HG03439 (cell line): ENCODE measurements at regions not wholly inside any gene's neighbourhood (a gene's known extent, or its start where the extent isn't known, plus 50 kb on each side); places are given as distances from the start of the nearest gene placed in this dataset.
"Not testable (repeated sequence)": the region's sequence is repeated elsewhere in the genome, so short reads cannot be mapped to it uniquely, and the experiment has no call there.

Experiments
- ATAC-seq: cut with Tn5 transposase; IDR thresholded peaks from one replicate; pipeline ENCODE4 v1.9.1; 2021; ENCODE audit warnings: mild to moderate bottlenecking, moderate library complexity; ENCODE audit not compliant: unreplicated experiment

DNA sequence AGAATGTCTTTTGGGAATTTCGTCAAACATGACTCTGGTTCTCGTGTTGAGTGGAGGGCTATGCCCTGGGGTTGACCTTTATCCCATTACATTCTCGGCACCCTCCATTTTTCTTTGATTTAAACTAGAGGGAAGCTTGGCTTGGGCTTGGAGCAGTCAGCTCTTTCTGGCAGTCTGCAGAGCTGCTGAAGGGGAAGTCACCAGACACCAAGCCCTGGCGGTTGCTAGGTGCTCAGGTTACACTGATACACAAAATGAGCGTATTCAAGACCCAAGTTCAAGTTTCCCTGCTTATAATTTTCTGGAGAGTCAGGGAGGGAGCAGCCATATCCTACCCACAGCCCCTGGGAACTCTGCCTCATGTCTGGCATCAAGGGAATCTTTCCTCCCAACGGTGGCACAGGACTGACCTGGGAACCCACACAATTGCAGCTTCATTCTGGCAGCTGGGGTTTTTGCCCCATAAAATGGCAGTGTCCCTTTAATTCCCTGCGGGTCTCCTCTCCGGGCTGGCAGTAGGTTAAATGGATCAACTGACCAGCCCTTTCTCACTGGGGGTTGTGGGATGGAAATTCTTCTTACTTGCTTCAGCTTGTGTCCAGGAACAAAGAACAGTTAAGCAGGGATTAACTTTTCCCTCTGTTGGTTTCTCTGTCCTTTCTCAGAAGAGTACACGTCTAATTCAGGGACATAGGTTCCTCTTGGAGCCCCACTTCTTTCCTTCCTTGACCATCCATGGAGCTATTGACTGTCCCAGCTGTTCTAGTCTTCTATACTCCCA lies 110.0 kb upstream of the DLG1 start:
- ATAC-seq, result no peak

- ATAC-seq, result no peak
Observed at GRCh38 chr3:197407526-197407925, 109.1 kb upstream of the DLG1 start.

DNA sequence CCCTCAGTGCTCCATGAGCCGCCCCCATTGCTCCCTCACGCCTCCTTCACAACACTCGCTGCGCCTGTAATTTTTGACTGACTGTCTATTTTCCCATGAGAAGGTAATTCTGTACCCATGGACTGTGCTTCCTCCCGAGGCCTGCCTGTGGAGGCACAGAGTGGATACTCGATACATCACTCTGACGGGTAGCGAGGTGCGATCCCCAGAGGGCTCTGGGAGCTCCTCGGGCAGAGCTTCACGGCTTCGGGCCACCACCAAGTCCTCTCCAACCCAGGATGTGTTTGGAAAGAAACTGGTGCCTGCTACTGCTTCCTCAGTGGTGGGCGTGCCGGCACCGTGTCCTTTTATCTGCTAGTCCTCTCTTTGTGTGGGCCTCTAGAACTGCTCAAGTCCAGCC lies 108.6 kb upstream of the DLG1 start:
- no peak for ATAC-seq

DNA sequence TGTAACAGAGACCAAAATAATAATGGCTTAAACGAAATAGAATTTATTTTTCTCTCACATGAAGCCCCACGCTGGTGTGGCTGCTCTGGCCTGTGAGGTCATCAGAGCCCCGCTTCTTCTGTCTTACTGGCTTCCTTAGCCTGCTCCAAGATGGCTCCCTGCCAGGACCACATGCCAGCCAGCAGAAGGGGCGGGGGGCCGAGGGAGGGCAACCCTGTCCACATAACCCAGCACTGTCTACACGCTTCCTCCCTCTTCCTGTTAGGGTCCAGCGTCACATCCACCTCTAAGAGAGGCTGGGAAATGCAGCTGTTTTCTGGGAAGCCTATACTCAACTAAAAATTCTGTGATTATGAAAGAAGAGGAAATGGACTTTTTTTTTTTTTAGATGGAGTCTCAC lies 107.9 kb upstream of the DLG1 start:
- ATAC-seq, result no peak

- ATAC-seq, result no peak
Observed at GRCh38 chr3:197404754-197405153, 106.3 kb upstream of the DLG1 start.

GRCh38 chr3:197404030-197404429 lies 105.6 kb upstream of the DLG1 start:
- ATAC-seq, result no peak

- not testable (repeated sequence) for ATAC-seq
Observed at GRCh38 chr3:197402401-197402800, 104.0 kb upstream of the DLG1 start.

- no peak for ATAC-seq
Observed at GRCh38 chr3:197399486-197399885, 101.1 kb upstream of the DLG1 start.

GRCh38 chr3:197398286-197398878 lies 100.0 kb upstream of the DLG1 start:
- ATAC-seq, result no peak

DNA sequence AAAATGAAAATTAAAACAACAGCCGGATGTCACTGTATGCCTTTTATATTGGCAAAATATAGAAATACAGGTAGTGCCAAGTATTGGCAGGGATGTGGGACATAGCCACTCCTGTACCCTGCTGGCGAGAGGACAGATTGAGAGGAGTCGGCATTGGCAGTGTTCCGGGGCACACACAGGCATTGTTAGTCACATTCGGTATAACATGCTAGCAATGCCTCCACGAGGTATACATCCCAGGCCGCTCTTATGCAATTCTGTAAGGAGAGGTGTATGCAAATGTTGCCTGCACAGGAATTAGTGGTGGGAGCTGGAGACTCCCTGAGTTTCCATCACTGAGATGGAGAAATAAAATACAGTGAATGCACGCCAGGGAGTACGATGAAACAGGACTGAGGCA lies 99.4 kb upstream of the DLG1 start:
- ATAC-seq, result no peak

DNA sequence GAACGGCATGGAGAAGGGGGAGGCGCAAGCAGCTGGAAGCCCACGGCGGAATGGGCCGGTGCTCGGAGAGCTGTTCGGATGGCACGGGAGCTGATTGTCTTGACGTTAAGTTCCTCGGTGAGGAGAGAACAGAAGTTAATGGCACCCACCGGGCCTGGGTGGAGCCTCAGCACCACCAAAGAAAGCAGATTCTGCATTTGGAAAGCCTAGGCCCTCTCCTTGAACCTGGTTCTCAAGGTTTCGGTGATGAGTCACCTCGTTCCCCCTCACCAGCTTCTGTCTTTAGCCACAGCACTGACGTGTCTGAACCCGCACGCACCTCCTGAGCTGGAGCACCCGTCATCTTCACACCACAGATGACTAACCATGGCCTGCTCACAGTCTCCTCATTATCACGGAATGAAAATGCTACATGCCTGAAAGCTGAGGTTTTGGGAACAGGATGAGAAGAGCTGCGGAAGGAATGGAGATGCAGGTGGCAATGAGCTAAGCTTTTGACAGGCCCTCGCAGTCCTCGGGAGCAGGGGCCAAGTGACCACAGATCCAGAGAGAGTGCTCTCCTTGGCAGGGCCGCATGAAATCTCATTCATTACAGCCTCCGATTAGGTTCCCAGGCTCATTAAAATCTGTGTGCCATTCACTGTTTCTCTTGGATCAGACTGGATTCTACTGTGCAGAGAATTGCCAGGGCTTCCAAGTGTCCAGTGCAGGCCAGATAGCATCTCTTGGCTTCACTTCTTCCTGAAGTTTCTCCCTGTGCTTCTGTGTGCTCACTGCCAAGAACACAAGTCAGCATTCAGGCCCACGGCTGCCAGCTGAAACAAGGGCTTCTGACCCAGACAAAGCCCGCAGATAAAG lies 96.3 kb upstream of the DLG1 start:
- ATAC-seq, result peak; percentile 88

DNA sequence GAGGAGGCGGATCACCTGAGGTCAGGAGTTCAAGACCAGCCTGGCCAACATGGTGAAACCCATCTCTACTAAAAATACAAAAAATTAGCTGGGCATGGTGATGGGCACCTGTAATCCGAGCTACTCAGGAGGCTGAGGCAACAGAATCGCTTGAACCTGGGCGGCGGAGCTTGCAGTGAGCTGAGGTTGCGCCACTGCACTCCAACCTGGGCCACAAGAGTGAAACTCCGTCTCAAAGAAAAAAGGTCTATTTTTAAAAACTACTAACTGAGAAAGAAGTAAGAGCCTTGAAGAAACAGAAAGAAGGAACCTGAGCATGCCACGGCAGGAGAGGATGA lies 95.7 kb upstream of the DLG1 start:
- peak; percentile 18 for ATAC-seq

- ATAC-seq, result no peak
Observed at GRCh38 chr3:197393711-197394110, 95.3 kb upstream of the DLG1 start.

DNA sequence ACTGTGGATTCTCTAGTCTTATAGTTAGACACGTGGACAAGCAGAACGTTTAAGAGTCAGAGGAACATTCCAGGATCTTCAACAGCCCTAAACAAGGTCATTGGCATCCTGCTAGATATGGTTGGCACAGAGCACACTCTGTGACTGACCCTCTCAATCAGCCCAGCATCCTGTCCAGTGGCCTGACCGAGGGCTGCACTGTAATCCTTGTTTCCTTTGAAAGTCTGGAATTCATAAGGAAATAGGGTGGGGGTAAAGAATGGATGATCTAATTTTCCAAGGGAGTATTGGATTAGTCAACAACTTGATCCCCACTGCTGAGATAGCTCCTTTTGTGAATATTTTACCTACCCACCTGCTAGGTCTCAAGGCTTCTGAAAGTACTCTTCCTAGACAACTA lies 94.5 kb upstream of the DLG1 start:
- no peak for ATAC-seq

- no peak for ATAC-seq
Observed at GRCh38 chr3:197381371-197381770, 83.0 kb upstream of the DLG1 start.

DNA sequence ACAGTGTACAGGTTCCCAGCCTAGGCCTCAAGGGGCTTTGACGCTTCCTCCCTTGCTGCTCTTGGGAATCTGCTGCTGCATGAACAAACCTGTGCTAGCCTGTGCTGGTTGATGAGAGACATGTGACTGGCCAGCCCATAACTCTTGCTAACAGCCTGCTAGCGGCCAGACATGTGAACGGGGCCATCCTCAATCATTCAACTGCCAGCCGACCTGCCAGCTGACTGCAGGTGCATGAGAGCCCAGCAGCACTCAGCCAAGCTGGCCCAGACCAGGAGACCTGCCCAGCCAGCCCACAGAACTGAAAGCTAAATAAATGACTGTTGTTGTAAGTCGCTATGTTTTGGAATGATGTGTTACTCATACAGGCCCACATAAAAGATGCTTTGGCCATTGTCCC lies 82.4 kb upstream of the DLG1 start:
- no peak for ATAC-seq

DNA sequence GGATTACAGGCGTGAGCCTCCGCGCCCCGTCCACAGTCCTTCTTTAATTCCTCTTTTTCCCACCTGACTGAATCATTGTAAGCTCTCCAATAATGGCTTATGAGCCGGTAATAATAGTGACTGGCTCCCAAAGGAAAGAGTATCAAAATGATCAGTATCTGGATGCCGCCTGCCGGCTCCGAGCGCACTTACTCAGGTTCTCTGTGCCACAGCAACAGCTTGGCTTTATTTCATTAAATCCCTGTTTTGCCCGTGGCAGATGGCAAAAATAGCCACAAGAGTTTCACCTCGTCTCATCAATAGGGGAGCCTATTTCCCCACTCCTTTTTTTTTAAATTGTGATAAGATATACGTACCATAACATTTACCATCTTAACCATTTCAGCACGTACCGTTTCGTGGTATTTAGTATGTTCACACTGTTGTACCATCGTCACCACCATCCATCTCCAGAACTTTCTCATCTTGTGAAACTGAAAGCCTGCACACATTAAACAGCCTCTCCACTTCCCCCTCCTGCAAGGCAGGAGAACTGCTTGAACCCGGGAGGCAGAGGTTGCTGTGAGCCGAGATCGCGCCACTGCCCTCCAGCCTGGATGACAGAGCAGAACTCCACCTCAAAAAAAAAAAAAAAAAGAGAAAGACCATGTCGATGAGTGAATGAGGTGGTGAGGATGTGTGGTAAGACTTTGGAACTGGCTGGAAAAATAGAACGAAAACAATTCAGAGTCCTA lies 80.7 kb upstream of the DLG1 start:
- no peak for ATAC-seq

GRCh38 chr3:197376735-197377555 lies 78.5 kb upstream of the DLG1 start:
- no peak for ATAC-seq

DNA sequence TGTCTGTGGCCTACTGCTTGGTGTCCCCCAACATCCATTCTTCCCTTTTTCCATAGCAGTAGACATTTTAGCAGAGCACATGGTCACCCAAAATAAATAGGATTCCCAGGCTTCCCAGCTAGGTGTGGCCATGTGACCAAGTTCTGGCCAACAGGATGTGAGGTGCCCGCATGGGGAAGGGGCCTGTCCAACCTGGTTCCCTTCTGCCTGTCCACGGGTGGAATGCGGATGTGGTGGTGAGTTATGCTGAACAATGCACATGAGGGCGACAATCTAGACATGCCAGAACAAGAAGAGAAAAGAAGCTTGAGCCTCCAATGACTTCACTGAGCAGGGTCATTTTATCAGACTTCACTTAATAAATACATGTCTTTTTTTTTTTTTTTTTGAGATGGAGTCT lies 77.6 kb upstream of the DLG1 start:
- ATAC-seq, result no peak

DNA sequence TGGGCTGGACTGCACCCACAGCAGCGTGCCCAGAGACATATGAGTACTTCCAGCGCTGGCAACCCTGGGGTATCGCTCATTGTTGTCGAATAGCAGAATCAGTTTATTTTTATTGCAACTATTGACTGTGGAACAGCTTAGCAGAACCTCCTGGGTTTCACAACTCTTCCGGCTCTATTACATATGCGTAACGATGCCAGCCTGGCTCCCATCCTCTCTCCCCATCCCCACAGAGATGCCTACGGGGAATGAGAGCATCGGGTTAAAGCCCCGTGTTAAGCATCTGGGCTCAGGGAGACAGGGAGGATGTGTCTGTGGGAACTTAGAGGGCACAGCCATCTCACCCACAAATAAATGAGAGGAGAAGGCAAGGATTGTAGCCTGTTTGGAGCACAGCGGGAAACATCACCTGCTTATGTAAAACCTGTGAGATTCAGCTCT lies 76.6 kb upstream of the DLG1 start:
- ATAC-seq, result no peak
